ENCODE measurements at regions not wholly inside any gene's neighbourhood (a gene's known extent, or its start where the extent isn't known, plus 50 kb on each side); places are given as distances from the start of the nearest gene placed in this dataset.
A peak's percentile ranks its signal among the peaks of the same experiment; 100 is the strongest.

DNA sequence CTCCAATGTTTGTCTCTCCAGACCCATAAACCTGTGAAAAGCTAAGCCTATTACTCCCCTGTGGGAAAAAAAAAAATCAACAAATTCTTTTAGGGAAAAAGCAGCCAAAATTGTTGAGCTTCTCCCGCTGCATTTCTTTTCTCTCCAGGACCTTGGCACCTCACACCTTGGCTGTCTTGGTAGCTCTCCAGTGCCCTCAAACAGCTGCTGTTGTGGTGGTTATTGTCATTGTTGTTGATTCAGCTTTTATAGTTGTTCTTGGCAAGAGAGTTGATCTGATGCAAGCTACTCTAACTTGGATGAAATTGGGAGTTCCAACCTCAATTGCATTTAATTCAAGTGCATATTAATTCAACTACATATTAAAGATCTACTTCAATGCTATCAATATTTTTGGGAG is 516.9 kb upstream of the LARGE1 start:
- intact Hi-C loops (cut with DNase I), result no loop called here
- no peak for FAIRE-seq
- no peak overlapping the region for H3K9ac ChIP-seq (ENCODE audit: low read length in 3 of 3)

DNA sequence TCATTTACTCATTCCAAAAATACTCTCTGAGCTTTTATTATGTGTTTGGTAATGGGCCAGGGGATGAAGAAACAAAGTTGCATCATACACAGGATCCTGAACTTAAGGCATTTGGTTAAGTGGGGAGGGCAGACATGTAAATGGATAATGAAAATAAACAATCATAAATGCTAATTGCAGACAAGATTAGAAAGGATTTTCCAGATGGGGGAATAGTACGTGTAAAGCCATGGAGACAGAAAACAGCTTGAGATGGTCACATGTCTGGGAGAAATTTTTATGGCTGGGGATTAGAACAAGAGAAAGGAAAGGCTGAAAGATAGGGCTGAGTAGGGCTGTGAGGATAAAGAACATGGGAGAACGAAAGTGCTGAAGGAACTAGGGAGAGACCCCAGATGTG is 534.3 kb upstream of the LARGE1 start:
- Histone ChIP-seq H3K27me3 (ENCODE audit: control insufficient read depth, insufficient read depth, low read length) (no peaks in the 10 kb centered on the region), H3K9ac (ENCODE audit: low read length in 3 of 3) (no peak overlapping the region), H3K36me3 (ENCODE audit: control insufficient read depth in 2 of 3, insufficient read depth in 3 of 3, low read length in 3 of 3) (no peaks in the 10 kb centered on the region), H3K4me1 (ENCODE audit: control insufficient read depth in 2 of 3, insufficient read depth in 2 of 3, low read depth in 1 of 3, low read length in 3 of 3) (no peaks in the 10 kb centered on the region), H3K9me3 (ENCODE audit: control insufficient read depth in 2 of 3, insufficient read depth in 1 of 3, low read length in 3 of 3) (peaks cover 0 to 3% (median 0%) of the 10 kb centered on the region in 3 donors), H3K4me3 (ENCODE audit: low read length in 3 of 3) (no peak overlapping the region), H3K27ac (ENCODE audit: low read depth in 2 of 2, low read length in 2 of 2) (no peak overlapping the region)
- intact Hi-C loops (cut with DNase I), result no loop called here
- no peak for FAIRE-seq
- TF ChIP-seq, protein P1, sequence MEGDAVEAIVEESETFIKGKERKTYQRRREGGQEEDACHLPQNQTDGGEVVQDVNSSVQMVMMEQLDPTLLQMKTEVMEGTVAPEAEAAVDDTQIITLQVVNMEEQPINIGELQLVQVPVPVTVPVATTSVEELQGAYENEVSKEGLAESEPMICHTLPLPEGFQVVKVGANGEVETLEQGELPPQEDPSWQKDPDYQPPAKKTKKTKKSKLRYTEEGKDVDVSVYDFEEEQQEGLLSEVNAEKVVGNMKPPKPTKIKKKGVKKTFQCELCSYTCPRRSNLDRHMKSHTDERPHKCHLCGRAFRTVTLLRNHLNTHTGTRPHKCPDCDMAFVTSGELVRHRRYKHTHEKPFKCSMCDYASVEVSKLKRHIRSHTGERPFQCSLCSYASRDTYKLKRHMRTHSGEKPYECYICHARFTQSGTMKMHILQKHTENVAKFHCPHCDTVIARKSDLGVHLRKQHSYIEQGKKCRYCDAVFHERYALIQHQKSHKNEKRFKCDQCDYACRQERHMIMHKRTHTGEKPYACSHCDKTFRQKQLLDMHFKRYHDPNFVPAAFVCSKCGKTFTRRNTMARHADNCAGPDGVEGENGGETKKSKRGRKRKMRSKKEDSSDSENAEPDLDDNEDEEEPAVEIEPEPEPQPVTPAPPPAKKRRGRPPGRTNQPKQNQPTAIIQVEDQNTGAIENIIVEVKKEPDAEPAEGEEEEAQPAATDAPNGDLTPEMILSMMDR (IDR thresholded peaks at IDR 0.05; ENCODE audit: borderline replicate concordance, extremely low read depth, insufficient read depth), result no peak
- peak in 1 of 5 donors; percentile 13 for DNase-seq

More for the DNA sequence above, 516.9 kb upstream of the LARGE1 start:
- no peaks in the 10 kb centered on the region for H3K4me1 ChIP-seq (ENCODE audit: control insufficient read depth in 2 of 3, insufficient read depth in 2 of 3, low read depth in 1 of 3, low read length in 3 of 3)
- H3K27me3 ChIP-seq (ENCODE audit: control insufficient read depth, insufficient read depth, low read length), result no peaks in the 10 kb centered on the region
- H3K4me3 ChIP-seq (ENCODE audit: low read length in 3 of 3), result no peak overlapping the region
- DNase-seq, result no peak
- H3K36me3 ChIP-seq (ENCODE audit: control insufficient read depth in 2 of 3, insufficient read depth in 3 of 3, low read length in 3 of 3), result no peaks in the 10 kb centered on the region
- H3K9me3 ChIP-seq (ENCODE audit: control insufficient read depth in 2 of 3, insufficient read depth in 1 of 3, low read length in 3 of 3), result no peaks in the 10 kb centered on the region
- TF ChIP-seq, protein P1 (IDR thresholded peaks at IDR 0.05; ENCODE audit: borderline replicate concordance, extremely low read depth, insufficient read depth), result no peak
- no peak overlapping the region for H3K27ac ChIP-seq (ENCODE audit: low read depth in 2 of 2, low read length in 2 of 2)

DNA sequence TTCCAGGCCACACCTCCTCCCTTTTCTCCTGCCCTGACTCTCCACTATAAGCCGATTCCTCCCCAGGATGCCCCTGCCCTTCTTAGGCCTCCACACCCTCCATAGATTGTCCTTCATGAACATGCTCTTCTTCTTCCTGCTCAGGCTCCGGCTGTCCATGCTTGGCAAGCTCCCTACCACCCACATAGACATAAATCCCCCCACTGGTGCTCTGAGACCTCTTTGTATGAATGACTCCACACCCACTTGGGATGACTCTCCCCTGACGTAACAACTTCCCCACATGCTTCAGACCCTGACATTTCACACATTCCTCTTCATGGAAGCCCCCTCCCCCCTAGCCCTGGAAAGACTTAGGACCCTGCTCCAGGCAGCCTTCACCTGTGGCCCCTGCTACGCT is 542.5 kb upstream of the LARGE1 start:
- Histone ChIP-seq H3K4me1 (ENCODE audit: control insufficient read depth in 2 of 3, insufficient read depth in 2 of 3, low read depth in 1 of 3, low read length in 3 of 3) (no peaks in the 10 kb centered on the region), H3K9ac (ENCODE audit: low read length in 3 of 3) (no peak overlapping the region), H3K27ac (ENCODE audit: low read depth in 2 of 2, low read length in 2 of 2) (no peak overlapping the region), H3K9me3 (ENCODE audit: control insufficient read depth in 2 of 3, insufficient read depth in 1 of 3, low read length in 3 of 3) (no peaks in the 10 kb centered on the region), H3K4me3 (ENCODE audit: low read length in 3 of 3) (no peak overlapping the region), H3K27me3 (ENCODE audit: control insufficient read depth, insufficient read depth, low read length) (no peaks in the 10 kb centered on the region), H3K36me3 (ENCODE audit: control insufficient read depth in 2 of 3, insufficient read depth in 3 of 3, low read length in 3 of 3) (no peaks in the 10 kb centered on the region)
- FAIRE-seq, result no peak
- DNase-seq, result no peak
- intact Hi-C loops (cut with DNase I), result no loop called here
- TF ChIP-seq, protein P1 (IDR thresholded peaks at IDR 0.05; ENCODE audit: borderline replicate concordance, extremely low read depth, insufficient read depth), result no peak

- TF ChIP-seq, protein P1 (IDR thresholded peaks at IDR 0.05; ENCODE audit: borderline replicate concordance, extremely low read depth, insufficient read depth), result no peak
- H3K9me3 ChIP-seq (ENCODE audit: control insufficient read depth in 2 of 3, insufficient read depth in 1 of 3, low read length in 3 of 3), result no peaks in the 10 kb centered on the region
- intact Hi-C loops (cut with DNase I), result no loop called here
- H3K36me3 ChIP-seq (ENCODE audit: control insufficient read depth in 2 of 3, insufficient read depth in 3 of 3, low read length in 3 of 3), result no peaks in the 10 kb centered on the region
- H3K27ac ChIP-seq (ENCODE audit: low read depth in 2 of 2, low read length in 2 of 2), result no peak overlapping the region
- no peak overlapping the region for H3K4me3 ChIP-seq (ENCODE audit: low read length in 3 of 3)
- DNase-seq (no peak), FAIRE-seq (no peak)
- H3K9ac ChIP-seq (ENCODE audit: low read length in 3 of 3), result no peak overlapping the region
- no peaks in the 10 kb centered on the region for H3K27me3 ChIP-seq (ENCODE audit: control insufficient read depth, insufficient read depth, low read length)
- no peaks in the 10 kb centered on the region for H3K4me1 ChIP-seq (ENCODE audit: control insufficient read depth in 2 of 3, insufficient read depth in 2 of 3, low read depth in 1 of 3, low read length in 3 of 3)
Measured at GRCh38 chr22:34475886-34476285, 555.6 kb upstream of the LARGE1 start.
